GM21367 (cell line): ENCODE measurements at regions not wholly inside any gene's neighbourhood (a gene's known extent, or its start where the extent isn't known, plus 50 kb on each side); places are given as distances from the start of the nearest gene placed in this dataset.

ENCODE experiments used
- ATAC-seq: cut with Tn5 transposase; IDR thresholded peaks from one replicate; pipeline ENCODE4 v1.9.1; 2021; ENCODE audit not compliant: unreplicated experiment

- no peak for ATAC-seq
Observed at GRCh38 chr2:155442088-155442487, 743.6 kb downstream of the KCNJ3 start.

- no peak for ATAC-seq
Observed at GRCh38 chr2:155431004-155431507, 732.6 kb downstream of the KCNJ3 start.

GRCh38 chr2:155427470-155427869 lies 729.0 kb downstream of the KCNJ3 start:
- no peak for ATAC-seq

- ATAC-seq: no peak
Observed at GRCh38 chr2:155424518-155424917, 726.0 kb downstream of the KCNJ3 start.

GRCh38 chr2:155418753-155419152 lies 720.3 kb downstream of the KCNJ3 start:
- ATAC-seq: no peak

GRCh38 chr2:155412598-155412997 lies 714.1 kb downstream of the KCNJ3 start:
- ATAC-seq: peak; percentile 95

- no peak for ATAC-seq
Observed at GRCh38 chr2:155404433-155405002, 706.0 kb downstream of the KCNJ3 start.

GRCh38 chr2:155393406-155393805 lies 694.9 kb downstream of the KCNJ3 start:
- no peak for ATAC-seq

GRCh38 chr2:155391613-155392130 lies 693.2 kb downstream of the KCNJ3 start:
- no peak for ATAC-seq

- no peak for ATAC-seq
Observed at GRCh38 chr2:155389224-155389623, 690.7 kb downstream of the KCNJ3 start.

- no peak for ATAC-seq
Observed at GRCh38 chr2:155384555-155385123, 686.1 kb downstream of the KCNJ3 start.

- no peak for ATAC-seq
Observed at GRCh38 chr2:155382776-155383175, 684.3 kb downstream of the KCNJ3 start.

GRCh38 chr2:155381436-155381835 lies 682.9 kb downstream of the KCNJ3 start:
- ATAC-seq: no peak

- no peak for ATAC-seq
Observed at GRCh38 chr2:155379494-155379893, 681.0 kb downstream of the KCNJ3 start.

GRCh38 chr2:155377931-155378444 lies 679.5 kb downstream of the KCNJ3 start:
- ATAC-seq: peak; percentile 46

- no peak for ATAC-seq
Observed at GRCh38 chr2:155377266-155377680, 678.8 kb downstream of the KCNJ3 start.

- no peak for ATAC-seq
Observed at GRCh38 chr2:155372969-155373368, 674.5 kb downstream of the KCNJ3 start.

GRCh38 chr2:155368934-155369333 lies 670.4 kb downstream of the KCNJ3 start:
- no peak for ATAC-seq

- no peak for ATAC-seq
Observed at GRCh38 chr2:155364766-155365165, 666.3 kb downstream of the KCNJ3 start.

GRCh38 chr2:155363349-155363888 lies 664.9 kb downstream of the KCNJ3 start:
- ATAC-seq: no peak

GRCh38 chr2:155357172-155357571 lies 658.7 kb downstream of the KCNJ3 start:
- no peak for ATAC-seq

GRCh38 chr2:155356250-155356649 lies 657.8 kb downstream of the KCNJ3 start:
- no peak for ATAC-seq
